Lung (tissue), 11 donors: ENCODE measurements at regions not wholly inside any gene's neighbourhood (a gene's known extent, or its start where the extent isn't known, plus 50 kb on each side); places are given as distances from the start of the nearest gene placed in this dataset.

Experiments
- ATAC-seq: fragments of 200-7000 bp; cut with Tn5 transposase; one replicate; pipeline ENCODE4 v1.9.1; 2020; ENCODE audit warnings: moderate number of reproducible peaks; ENCODE audit not compliant: insufficient read depth, low FRiP score
- DNase-seq, 3 donors: peaks; one replicate each; pipeline ENCODE4 v3.0.0-alpha.2; 2013 to 2017
- H3K27ac ChIP-seq, 2 donors: one replicate each; pipeline ENCODE4 v1.5.1; 2013; ENCODE audit warnings: mild to moderate bottlenecking in 2 of 2, moderate library complexity in 2 of 2, control low read depth in 1 of 2, inconsistent platforms in 1 of 2, low read depth in 1 of 2, low read length in 1 of 2
- H3K27me3 ChIP-seq, 3 donors: one replicate each; pipeline ENCODE4 v1.5.1; 2013; ENCODE audit warnings: low read length in 2 of 3; ENCODE audit not compliant: control insufficient read depth in 3 of 3, insufficient read depth in 3 of 3
- H3K36me3 ChIP-seq, 4 donors: one replicate each; pipeline ENCODE4 v1.5.1; 2013; ENCODE audit warnings: low read length in 4 of 4, mild to moderate bottlenecking in 1 of 4, moderate library complexity in 1 of 4; ENCODE audit not compliant: control insufficient read depth in 4 of 4, insufficient read depth in 4 of 4
- H3K4me1 ChIP-seq, 5 donors: one replicate each; pipeline ENCODE4 v1.5.1; 2013; ENCODE audit warnings: low read length in 5 of 5, mild to moderate bottlenecking in 2 of 5, moderate library complexity in 1 of 5; ENCODE audit not compliant: control insufficient read depth in 5 of 5, insufficient read depth in 5 of 5
- H3K4me3 ChIP-seq: one replicate; pipeline ENCODE4 v1.5.1; 2013; ENCODE audit warnings: mild to moderate bottlenecking, control low read depth, moderate library complexity
- H3K9ac ChIP-seq, 2 donors: one replicate each; pipeline ENCODE4 v1.5.1; 2013; ENCODE audit warnings: low read length in 2 of 2, control low read depth in 1 of 2; ENCODE audit not compliant: insufficient read depth in 1 of 2
- H3K9me3 ChIP-seq, 4 donors: one replicate each; pipeline ENCODE4 v1.5.1; 2013; ENCODE audit warnings: low read length in 3 of 4, mild to moderate bottlenecking in 1 of 4, moderate library complexity in 1 of 4; ENCODE audit not compliant: control insufficient read depth in 4 of 4, insufficient read depth in 3 of 4
- CTCF ChIP-seq: IDR thresholded peaks from 2 replicates; pipeline ENCODE4 v1.5.1; 2012; ENCODE audit warnings: mild to moderate bottlenecking; ENCODE audit errors: control extremely low read depth, extremely low read depth
- WGBS, 2 donors: extraction: QIAGEN DNeasy Blood & Tissue Kit; methylation state at CpG; one replicate each; pipeline ENCODE4 v1.1.7; 2013; 5-methylcytosine and 5-hydroxymethylcytosine counted together
- donor health status: control.
- donor health status: control.
- donor health status: Bipolar disorder and iron deficiency.
- donor health status: healthy.
- donor health status: DM: yes; HTN: yes; CAD: no.

- TF ChIP-seq CTCF, result no peak
- ATAC-seq (no peak), DNase-seq (no peak)
- H3K27ac ChIP-seq, result no peak overlapping the region
- WGBS, 2 donors, result 84 to 87% methylated on average over 7 of the region's 7 CpGs
- no peak overlapping the region for H3K9ac ChIP-seq
- no peaks in the 10 kb centered on the region for H3K4me1 ChIP-seq
- no peak overlapping the region for H3K4me3 ChIP-seq
- no peaks in the 10 kb centered on the region for H3K9me3 ChIP-seq
- no peaks in the 10 kb centered on the region for H3K27me3 ChIP-seq
- H3K36me3 ChIP-seq, result no peaks in the 10 kb centered on the region
Measured at GRCh38 chr2:608711-609110, 68.5 kb downstream of the TMEM18 start.

GRCh38 chr2:608297-608696 is 68.9 kb downstream of the TMEM18 start:
- H3K27ac ChIP-seq, result no peak overlapping the region
- no peak for TF ChIP-seq CTCF
- H3K27me3 ChIP-seq, result no peaks in the 10 kb centered on the region
- no peak overlapping the region for H3K4me3 ChIP-seq
- no peaks in the 10 kb centered on the region for H3K4me1 ChIP-seq
- H3K9me3 ChIP-seq, result no peaks in the 10 kb centered on the region
- H3K9ac ChIP-seq, result no peak overlapping the region
- no peak for ATAC-seq
- H3K36me3 ChIP-seq, result no peaks in the 10 kb centered on the region
- DNase-seq, result no peak
- WGBS, 2 donors, result 65 to 76% methylated on average over 6 of the region's 6 CpGs

- Histone ChIP-seq H3K9me3 (no peaks in the 10 kb centered on the region), H3K4me1 (no peaks in the 10 kb centered on the region), H3K36me3 (no peaks in the 10 kb centered on the region), H3K9ac (no peak overlapping the region), H3K27ac (no peak overlapping the region), H3K27me3 (no peaks in the 10 kb centered on the region), H3K4me3 (no peak overlapping the region)
- DNase-seq (no peak), ATAC-seq (no peak)
- WGBS, 2 donors, result 76 to 77% methylated on average over 4 of the region's 4 CpGs
- no peak for TF ChIP-seq CTCF
Measured at GRCh38 chr2:607709-608108, 69.5 kb downstream of the TMEM18 start.

GRCh38 chr2:607172-607571 is 70.0 kb downstream of the TMEM18 start:
- Histone ChIP-seq H3K27me3 (no peaks in the 10 kb centered on the region), H3K27ac (no peak overlapping the region), H3K4me1 (no peaks in the 10 kb centered on the region), H3K9ac (no peak overlapping the region), H3K9me3 (no peaks in the 10 kb centered on the region), H3K36me3 (no peaks in the 10 kb centered on the region), H3K4me3 (no peak overlapping the region)
- DNase-seq, result no peak
- no peak for ATAC-seq
- no peak for TF ChIP-seq CTCF
- WGBS, 2 donors, result 80 to 91% methylated on average over 9 of the region's 9 CpGs
